Peyer's patch (tissue), 4 donors: ENCODE measurements at regions not wholly inside any gene's neighbourhood (a gene's known extent, or its start where the extent isn't known, plus 50 kb on each side); places are given as distances from the start of the nearest gene placed in this dataset.

Source experiments
- DNase-seq, 3 donors: peaks; one replicate each; pipeline ENCODE4 v3.0.0-alpha.2; 2017 to 2019
- H3K27ac ChIP-seq, 4 donors: fragments of 200-600 bp; sonication (generic); one replicate each; pipeline ENCODE4 v1.5.1; 2016 to 2019
- H3K27me3 ChIP-seq, 2 donors: fragments of 200-600 bp; sonication (generic); one replicate each; pipeline ENCODE4 v1.5.1; 2019
- H3K36me3 ChIP-seq, 3 donors: fragments of 200-600 bp; sonication (generic); one replicate each; pipeline ENCODE4 v1.5.1; 2016 to 2019
- H3K4me1 ChIP-seq, 4 donors: fragments of 200-600 bp; sonication (generic); one replicate each; pipeline ENCODE4 v1.5.1; 2016 to 2019
- H3K4me3 ChIP-seq, 4 donors: fragments of 200-600 bp; sonication (generic); 1 replicate in 3 of 4; 2 replicates in 1 of 4; pipeline ENCODE4 v1.5.1; 2016 to 2019; ENCODE audit warnings: mild to moderate bottlenecking in 1 of 4
- H3K9me3 ChIP-seq, 4 donors: fragments of 200-600 bp; sonication (generic); one replicate each; pipeline ENCODE4 v1.5.1; 2016 to 2019; ENCODE audit warnings: mild to moderate bottlenecking in 1 of 4
- POLR2A ChIP-seq, 2 donors: fragments of 450-650 bp; IDR thresholded peaks; one replicate each; pipeline ENCODE4 v1.5.1; 2017; ENCODE audit warnings: antibody characterized with exemption in 2 of 2, mild to moderate bottlenecking in 2 of 2, moderate library complexity in 2 of 2
- TF ChIP-seq, protein P1 (sequence below), 6 experiments: fragments of 450-650 bp in 4 of 6; fragments of 200-600 bp in 2 of 6; sonication (generic) in 1 of 6; IDR thresholded peaks; one replicate each; pipeline ENCODE4 v1.5.1; 2017 to 2019; ENCODE audit warnings: antibody characterized with exemption in 6 of 6, mild to moderate bottlenecking in 3 of 6, moderate library complexity in 1 of 6

DNA sequence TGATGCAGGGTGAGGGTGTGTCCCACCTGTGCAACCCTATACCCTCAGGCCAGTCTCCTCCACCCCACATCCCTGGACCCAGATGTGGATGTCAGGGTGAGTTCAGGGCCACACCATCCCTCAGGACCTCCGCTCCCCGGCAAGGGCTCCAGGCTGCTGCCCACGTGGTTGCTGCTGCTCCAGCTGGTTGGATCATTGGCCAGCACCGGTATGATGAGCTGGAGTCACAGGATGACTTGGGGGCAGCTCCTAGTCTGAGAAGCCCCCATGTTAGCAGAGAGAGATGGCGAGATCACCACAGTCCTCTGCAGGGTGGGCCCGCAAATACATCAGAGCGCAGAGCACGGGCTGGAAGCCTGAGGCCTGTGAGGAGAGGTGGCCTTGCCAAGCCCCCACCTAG lies 103.3 kb upstream of the GDF10 start:
- no peak for TF ChIP-seq POLR2A (IDR thresholded peaks at IDR 0.05)
- TF ChIP-seq, protein P1, sequence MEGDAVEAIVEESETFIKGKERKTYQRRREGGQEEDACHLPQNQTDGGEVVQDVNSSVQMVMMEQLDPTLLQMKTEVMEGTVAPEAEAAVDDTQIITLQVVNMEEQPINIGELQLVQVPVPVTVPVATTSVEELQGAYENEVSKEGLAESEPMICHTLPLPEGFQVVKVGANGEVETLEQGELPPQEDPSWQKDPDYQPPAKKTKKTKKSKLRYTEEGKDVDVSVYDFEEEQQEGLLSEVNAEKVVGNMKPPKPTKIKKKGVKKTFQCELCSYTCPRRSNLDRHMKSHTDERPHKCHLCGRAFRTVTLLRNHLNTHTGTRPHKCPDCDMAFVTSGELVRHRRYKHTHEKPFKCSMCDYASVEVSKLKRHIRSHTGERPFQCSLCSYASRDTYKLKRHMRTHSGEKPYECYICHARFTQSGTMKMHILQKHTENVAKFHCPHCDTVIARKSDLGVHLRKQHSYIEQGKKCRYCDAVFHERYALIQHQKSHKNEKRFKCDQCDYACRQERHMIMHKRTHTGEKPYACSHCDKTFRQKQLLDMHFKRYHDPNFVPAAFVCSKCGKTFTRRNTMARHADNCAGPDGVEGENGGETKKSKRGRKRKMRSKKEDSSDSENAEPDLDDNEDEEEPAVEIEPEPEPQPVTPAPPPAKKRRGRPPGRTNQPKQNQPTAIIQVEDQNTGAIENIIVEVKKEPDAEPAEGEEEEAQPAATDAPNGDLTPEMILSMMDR (IDR thresholded peaks at IDR 0.05) = no peak

DNA sequence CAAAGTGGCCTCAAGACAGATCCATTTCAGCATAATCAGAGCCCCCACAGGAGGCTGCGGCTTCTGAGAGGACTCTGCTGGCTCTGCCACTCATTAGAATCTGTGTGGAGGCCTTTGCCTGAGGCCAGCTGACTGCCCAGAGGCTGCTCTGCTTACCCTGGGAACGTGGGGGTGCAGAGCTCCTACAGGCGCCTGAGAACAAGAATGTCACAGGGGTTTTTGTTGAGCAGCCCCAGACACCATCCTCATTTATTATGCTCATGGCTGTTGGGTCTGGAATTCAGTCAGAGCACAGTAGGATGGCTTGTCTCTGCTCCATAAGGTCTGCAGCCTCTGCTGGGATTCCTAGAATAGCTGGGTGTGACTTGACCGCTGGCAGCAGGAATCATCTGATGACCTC lies 101.8 kb upstream of the GDF10 start:
- no peaks in the 10 kb centered on the region for H3K36me3 ChIP-seq
- no peak for DNase-seq
- no peaks in the 10 kb centered on the region for H3K4me1 ChIP-seq
- no peak for TF ChIP-seq POLR2A (IDR thresholded peaks at IDR 0.05)
- TF ChIP-seq, protein P1 (IDR thresholded peaks at IDR 0.05) = no peak
- no peak overlapping the region for H3K27ac ChIP-seq
- no peak overlapping the region for H3K4me3 ChIP-seq
- no peaks in the 10 kb centered on the region for H3K27me3 ChIP-seq
- H3K9me3 ChIP-seq = no peaks in the 10 kb centered on the region

More for the DNA sequence above, 103.3 kb upstream of the GDF10 start:
- no peak overlapping the region for H3K27ac ChIP-seq
- H3K4me3 ChIP-seq = no peak overlapping the region
- H3K27me3 ChIP-seq = no peaks in the 10 kb centered on the region
- DNase-seq = no peak
- no peaks in the 10 kb centered on the region for H3K9me3 ChIP-seq
- H3K36me3 ChIP-seq = no peaks in the 10 kb centered on the region
- H3K4me1 ChIP-seq = no peaks in the 10 kb centered on the region

DNA sequence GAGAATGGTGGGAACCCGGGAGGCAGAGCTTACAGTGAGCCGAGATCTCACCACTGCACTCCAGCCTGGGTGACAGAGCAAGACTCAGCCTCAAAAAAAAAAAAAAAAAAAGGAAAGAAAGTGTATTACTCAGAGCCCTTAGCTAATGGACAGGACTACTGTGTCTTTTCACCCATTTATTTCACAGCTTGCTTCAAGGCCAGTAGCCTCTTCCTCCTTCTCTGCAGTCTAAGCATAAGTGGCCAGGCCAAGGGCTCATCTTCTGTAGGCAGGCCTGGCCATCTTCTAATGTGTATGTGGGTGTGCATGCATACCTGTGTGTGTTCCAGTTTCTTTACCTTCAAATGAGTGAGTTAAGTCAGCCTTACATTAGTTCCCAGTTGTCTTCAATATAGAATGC lies 94.8 kb upstream of the GDF10 start:
- Histone ChIP-seq H3K36me3 (no peaks in the 10 kb centered on the region), H3K27me3 (no peaks in the 10 kb centered on the region), H3K9me3 (no peaks in the 10 kb centered on the region), H3K4me1 (no peaks in the 10 kb centered on the region), H3K27ac (no peak overlapping the region), H3K4me3 (no peak overlapping the region)
- DNase-seq = no peak
- TF ChIP-seq, protein P1 (IDR thresholded peaks at IDR 0.05) = no peak
- TF ChIP-seq POLR2A (IDR thresholded peaks at IDR 0.05) = no peak

DNA sequence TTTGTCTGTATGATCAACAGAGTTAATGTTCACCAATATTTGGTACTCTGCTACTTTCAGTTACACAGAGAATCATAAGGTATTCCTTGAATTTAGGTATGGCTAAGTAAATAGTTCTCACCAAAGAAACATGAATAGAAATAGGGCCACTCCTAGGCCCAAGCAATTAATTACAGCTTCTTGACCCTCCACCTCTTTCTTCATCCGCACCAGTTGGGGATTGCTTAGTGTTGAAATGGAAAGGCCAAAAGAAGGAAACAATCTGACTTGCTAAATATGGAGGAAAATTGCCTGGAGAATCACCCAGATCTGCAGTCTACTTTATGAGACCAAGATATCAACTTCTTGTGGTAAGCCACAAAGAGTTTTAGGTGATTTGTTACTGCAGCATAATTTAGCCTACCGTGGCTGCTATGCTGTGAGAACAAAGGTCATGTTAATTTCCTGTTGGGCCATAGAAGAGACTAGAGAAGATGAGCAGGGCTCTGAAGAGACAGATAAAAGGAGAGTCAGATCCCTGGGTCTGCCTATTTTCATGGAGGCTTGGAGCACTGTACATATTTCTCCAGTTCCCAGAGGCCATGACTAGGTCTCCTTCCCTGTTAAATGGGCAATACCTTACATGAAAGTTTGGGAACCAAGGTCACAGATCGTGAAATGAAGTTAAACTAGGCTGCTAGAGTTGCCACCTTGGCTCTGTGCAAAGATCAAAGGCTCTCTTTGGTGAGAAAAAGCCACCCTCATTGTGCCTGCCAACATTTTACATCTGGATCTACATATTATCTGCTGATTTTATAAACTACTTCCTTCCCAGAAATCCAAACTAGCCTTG lies 93.3 kb upstream of the GDF10 start:
- no peak for TF ChIP-seq POLR2A (IDR thresholded peaks at IDR 0.05)
- TF ChIP-seq, protein P1 (IDR thresholded peaks at IDR 0.05) = no peak
- H3K4me3 ChIP-seq = no peak overlapping the region
- no peaks in the 10 kb centered on the region for H3K4me1 ChIP-seq
- H3K27ac ChIP-seq = peak overlapping the region in 1 of 4 donors; percentile 52
- no peaks in the 10 kb centered on the region for H3K27me3 ChIP-seq
- no peak for DNase-seq
- no peaks in the 10 kb centered on the region for H3K36me3 ChIP-seq
- H3K9me3 ChIP-seq = no peaks in the 10 kb centered on the region

DNA sequence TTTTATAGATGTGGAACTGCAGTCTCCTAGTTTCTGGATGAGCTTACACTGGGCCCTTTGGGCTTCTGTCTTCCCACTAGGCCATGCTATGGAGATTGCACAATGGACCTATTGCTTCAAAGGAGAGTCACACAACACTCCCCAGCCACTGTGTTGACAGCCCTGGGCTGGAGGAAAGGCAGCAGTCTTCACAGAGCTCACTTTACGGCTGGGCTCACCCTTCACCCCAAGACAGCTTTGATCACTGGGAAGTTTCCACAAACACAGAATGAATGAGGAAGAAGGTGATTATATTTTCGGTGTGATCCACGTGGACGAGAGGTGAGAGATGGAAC lies 92.7 kb upstream of the GDF10 start:
- Histone ChIP-seq H3K4me3 (no peak overlapping the region), H3K9me3 (no peaks in the 10 kb centered on the region), H3K4me1 (no peaks in the 10 kb centered on the region), H3K36me3 (no peaks in the 10 kb centered on the region), H3K27me3 (no peaks in the 10 kb centered on the region), H3K27ac (peak overlapping the region in 2 of 4 donors; percentile 17 to 52)
- DNase-seq = no peak
- no peak for TF ChIP-seq POLR2A (IDR thresholded peaks at IDR 0.05)
- TF ChIP-seq, protein P1 (IDR thresholded peaks at IDR 0.05) = no peak
